HCT116 (cell line): ENCODE measurements at regions not wholly inside any gene's neighbourhood (a gene's known extent, or its start where the extent isn't known, plus 50 kb on each side); places are given as distances from the start of the nearest gene placed in this dataset.

ENCODE experiments used
- ATAC-seq: fragments of 200-7000 bp; cut with Tn5 transposase; 2 replicates; pipeline ENCODE4 v1.9.1; 2020; ENCODE audit warnings: mild to moderate bottlenecking, moderate library complexity
- BruUV-seq: library from RNA; stranded (reverse); fragments of 400-500 nt; replicated peaks from 2 replicates; lab custom pipeline; 2021; lab: Mats Ljungman, UMichigan
- CTCF ChIA-PET: fragments of 300-600 bp; sonication (Branson Sonifier 250); formaldehyde crosslinking; loops from one replicate; lab custom pipeline; 2021; ENCODE audit warnings: antibody characterized with exemption; lab: Charles Lee
- POLR2A ChIA-PET: fragments of 300-600, 350-600 bp; sonication (Branson Sonifier 250); formaldehyde crosslinking; loops from one replicate; lab custom pipeline; 2021; ENCODE audit warnings: antibody characterized with exemption; lab: Charles Lee
- RAD21 ChIA-PET, 2 experiments: fragments of 300-600 bp; sonication (Branson Sonifier 250); formaldehyde crosslinking; loops; one replicate each; lab custom pipeline; 2023; ENCODE audit warnings: low total read pairs in 2 of 2; ENCODE audit not compliant: uncharacterized antibody in 2 of 2, unreplicated experiment in 2 of 2, low non-redundant PET in 1 of 2; lab: Charles Lee
- DNase-seq: peaks from one replicate; pipeline ENCODE4 v3.0.0-alpha.2; 2010; ENCODE audit warnings: low read depth, low spot score
- H2AFZ ChIP-seq: fragments of 200-600 bp; shearing (Covaris generic), sonication (generic); 2 replicates; pipeline ENCODE4 v1.6.1; 2017; ENCODE audit warnings: low read depth, mixed run types, mixed read lengths, antibody characterized with exemption, low read length; ENCODE audit not compliant: poor library complexity, severe bottlenecking
- H3K27ac ChIP-seq: 2 replicates; pipeline ENCODE4 v1.5.1; 2012; ENCODE audit warnings: low read depth, low read length
- H3K27me3 ChIP-seq: fragments of 200-600 bp; sonication (generic); 2 replicates; pipeline ENCODE4 v1.6.1; 2016; ENCODE audit warnings: mixed run types, low read length, mixed read lengths; ENCODE audit not compliant: insufficient read depth
- H3K36me3 ChIP-seq, 2 experiments: fragments of 200-500 bp in 1 of 2; fragments of 200-600 bp in 1 of 2; sonication (Bioruptor generic) in 1 of 2; sonication (generic) in 1 of 2; 2 replicates each; pipeline versions ENCODE4 v1.5.1 to v1.6.1; 2014 to 2016; ENCODE audit warnings: low read length in 2 of 2, inconsistent platforms in 1 of 2, mixed read lengths in 1 of 2, mixed run types in 1 of 2; ENCODE audit not compliant: insufficient read depth in 2 of 2, control insufficient read depth in 1 of 2
- H3K4me1 ChIP-seq, 2 experiments: fragments of 200-600 bp in 1 of 2; sonication (generic) in 1 of 2; 2 replicates each; pipeline versions ENCODE4 v1.5.1 to v1.6.1; 2012 to 2017; ENCODE audit warnings: low read length in 2 of 2, inconsistent platforms in 1 of 2, mild to moderate bottlenecking in 1 of 2, mixed read lengths in 1 of 2, mixed run types in 1 of 2, moderate library complexity in 1 of 2; ENCODE audit not compliant: insufficient read depth in 2 of 2, control insufficient read depth in 1 of 2
- H3K4me2 ChIP-seq: fragments of 200-600 bp; sonication (generic); 2 replicates; pipeline ENCODE4 v1.6.1; 2017; ENCODE audit warnings: mixed run types, low read length, mixed read lengths
- H3K4me3 ChIP-seq, 2 experiments: fragments of 200-600 bp in 1 of 2; sonication (generic) in 1 of 2; replicated peaks in 1 of 2; 2 replicates each; pipeline ENCODE4 v1.5.1; 2011 to 2016; ENCODE audit warnings: low read length in 2 of 2, control low read depth in 1 of 2, low read depth in 1 of 2, mild to moderate bottlenecking in 1 of 2, mixed read lengths in 1 of 2, mixed run types in 1 of 2
- H3K79me2 ChIP-seq: fragments of 200-600 bp; sonication (generic); 2 replicates; pipeline ENCODE4 v1.6.1; 2017; ENCODE audit warnings: mild to moderate bottlenecking, mixed run types, low read length, moderate library complexity, mixed read lengths; ENCODE audit not compliant: insufficient read depth
- H3K9ac ChIP-seq: fragments of 200-600 bp; sonication (generic); 2 replicates; pipeline ENCODE4 v1.6.1; 2016; ENCODE audit warnings: low read length, mixed read lengths
- H3K9me2 ChIP-seq: fragments of 200-600 bp; sonication (generic), shearing (Covaris generic); 2 replicates; pipeline ENCODE4 v1.6.1; 2017; ENCODE audit warnings: mixed run types, mild to moderate bottlenecking, moderate library complexity; ENCODE audit not compliant: insufficient read depth
- H3K9me3 ChIP-seq, 2 experiments: fragments of 200-500 bp in 1 of 2; fragments of 200-600 bp in 1 of 2; sonication (Bioruptor generic) in 1 of 2; sonication (generic) in 1 of 2; 2 replicates each; pipeline ENCODE4 v1.6.1; 2014 to 2017; ENCODE audit warnings: low read length in 2 of 2, mixed read lengths in 2 of 2, inconsistent platforms in 1 of 2, low read depth in 1 of 2, mild to moderate bottlenecking in 1 of 2, mixed run types in 1 of 2, moderate library complexity in 1 of 2; ENCODE audit not compliant: control insufficient read depth in 1 of 2, insufficient read depth in 1 of 2
- H4K20me1 ChIP-seq: fragments of 200-600 bp; sonication (generic), shearing (Covaris generic); 2 replicates; pipeline ENCODE4 v1.6.1; 2017; ENCODE audit warnings: mixed run types, mild to moderate bottlenecking, moderate library complexity; ENCODE audit not compliant: insufficient read depth
- ATF3 ChIP-seq: IDR thresholded peaks from 2 replicates; pipeline ENCODE4 v1.6.1; 2012
- CBX3 ChIP-seq: IDR thresholded peaks from 2 replicates; pipeline ENCODE4 v1.6.1; 2012; ENCODE audit warnings: low read depth
- CEBPB ChIP-seq: IDR thresholded peaks from 2 replicates; pipeline ENCODE4 v1.6.1; 2012; ENCODE audit warnings: low read depth
- CTCF ChIP-seq, 3 experiments: fragments of 200-600 bp in 1 of 3; sonication (generic) in 1 of 3; IDR thresholded peaks in 2 of 3; conservative IDR thresholded peaks in 1 of 3; 2 replicates each; pipeline ENCODE4 v1.5.1; 2012 to 2017; ENCODE audit warnings: low read depth in 2 of 3, low read length in 2 of 3, antibody characterized with exemption in 1 of 3, borderline replicate concordance in 1 of 3, control low read depth in 1 of 3, mild to moderate bottlenecking in 1 of 3, mixed read lengths in 1 of 3, mixed run types in 1 of 3, moderate library complexity in 1 of 3; ENCODE audit not compliant: insufficient read depth in 1 of 3
- EGR1 ChIP-seq: IDR thresholded peaks from 2 replicates; pipeline ENCODE4 v1.6.1; 2012; ENCODE audit warnings: low read depth
- ELF1 ChIP-seq: IDR thresholded peaks from 2 replicates; pipeline ENCODE4 v1.6.1; 2012; ENCODE audit warnings: low read depth, borderline replicate concordance
- EZH2 ChIP-seq: fragments of 200-600 bp; sonication (generic); IDR thresholded peaks from 2 replicates; pipeline ENCODE4 v1.6.1; 2017; ENCODE audit warnings: antibody characterized with exemption, mixed run types
- EZH2phosphoT487 ChIP-seq: fragments of 200-600 bp; IDR thresholded peaks from 2 replicates; pipeline ENCODE4 v1.6.1; 2018; ENCODE audit warnings: antibody characterized with exemption, borderline replicate concordance
- FOSL1 ChIP-seq: IDR thresholded peaks from 2 replicates; pipeline ENCODE4 v1.6.1; 2012; ENCODE audit warnings: low read depth
- JUND ChIP-seq: IDR thresholded peaks from 2 replicates; pipeline ENCODE4 v1.6.1; 2012
- POLR2A ChIP-seq: IDR thresholded peaks from 2 replicates; pipeline ENCODE4 v1.7.0; 2011; ENCODE audit warnings: borderline replicate concordance; ENCODE audit not compliant: insufficient read depth, insufficient read length; ENCODE audit errors: extremely low read depth
- POLR2AphosphoS5 ChIP-seq: IDR thresholded peaks from 2 replicates; pipeline ENCODE4 v1.6.1; 2011; ENCODE audit warnings: mild to moderate bottlenecking, low read depth, low read length, moderate library complexity
- RAD21 ChIP-seq: IDR thresholded peaks from 2 replicates; pipeline ENCODE4 v1.6.1; 2012; ENCODE audit warnings: low read depth, mild to moderate bottlenecking
- REST ChIP-seq: IDR thresholded peaks from 2 replicates; pipeline ENCODE4 v1.6.1; 2012; ENCODE audit warnings: low read depth
- SP1 ChIP-seq: IDR thresholded peaks from 2 replicates; pipeline ENCODE4 v1.6.1; 2012; ENCODE audit warnings: low read depth
- SRF ChIP-seq: IDR thresholded peaks from 2 replicates; pipeline ENCODE4 v1.6.1; 2012; ENCODE audit warnings: low read depth
- TCF7L2 ChIP-seq: IDR thresholded peaks from 2 replicates; pipeline ENCODE4 v1.7.0; 2011; ENCODE audit warnings: borderline replicate concordance, inconsistent platforms; ENCODE audit not compliant: insufficient read depth, insufficient read length; ENCODE audit errors: extremely low read depth
- YY1 ChIP-seq: IDR thresholded peaks from 2 replicates; pipeline ENCODE4 v1.6.1; 2011; ENCODE audit warnings: low read length, low read depth, moderate library complexity, mild to moderate bottlenecking; ENCODE audit not compliant: insufficient replicate concordance; ENCODE audit errors: extremely low read depth
- intact Hi-C: fragments of 100-400 bp; cut with micrococcal nuclease; formaldehyde crosslinking; loops from 2 replicates; pipeline ENCODE4 v1.10.0; 2022

GRCh38 chr13:102452836-102453235 is 51.0 kb upstream of the FGF14 start:
- no peak overlapping the region for H3K4me2 ChIP-seq
- no peaks in the 10 kb centered on the region for H3K79me2 ChIP-seq
- ChIA-PET POLR2A (no interaction called here), RAD21 (no interaction called here), CTCF (no interaction called here)
- H3K9me3 ChIP-seq, result no peaks in the 10 kb centered on the region
- no peak overlapping the region for H3K9ac ChIP-seq
- DNase-seq, result no peak
- intact Hi-C loops, result no loop called here
- no TSS peak for BruUV-seq
- no peak for ATAC-seq
- H2AFZ ChIP-seq, result no peak overlapping the region
- no peak overlapping the region for H3K4me3 ChIP-seq
- TF ChIP-seq POLR2A (no peak), ELF1 (no peak), REST (no peak), JUND (no peak), EZH2phosphoT487 (no peak), RAD21 (no peak), EZH2 (no peak), TCF7L2 (no peak), SP1 (no peak), POLR2AphosphoS5 (no peak), CTCF (IDR thresholded peaks at IDR 0.05 in 2 of 3, conservative IDR thresholded peaks at IDR 0.05 in 1 of 3; ENCODE audit: borderline replicate concordance in 1 of 3, insufficient read depth in 1 of 3, low read depth in 2 of 3, low read length in 2 of 3) (no peak), CEBPB (no peak), EGR1 (no peak), ATF3 (no peak), CBX3 (no peak), SRF (no peak), YY1 (no peak), FOSL1 (no peak)
- no peaks in the 10 kb centered on the region for H3K9me2 ChIP-seq
- H3K4me1 ChIP-seq, result peaks cover 0 to 6% of the 10 kb centered on the region in 2 experiments; a peak in 1 of 4 replicates
- H3K36me3 ChIP-seq, result no peaks in the 10 kb centered on the region
- H4K20me1 ChIP-seq, result no peaks in the 10 kb centered on the region
- H3K27me3 ChIP-seq, result no peaks in the 10 kb centered on the region
- no peak overlapping the region for H3K27ac ChIP-seq
